Activated CD4-positive, alpha-beta T cell treated with anti-CD3 and anti-CD28 coated beads, Interleukin-2, Interleukin-6, amounts not matched to agents 100 ng/mL and 50 ng/mL, durations not matched to agents 16 hours and 8 hours (primary cell): ENCODE measurements at regions not wholly inside any gene's neighbourhood (a gene's known extent, or its start where the extent isn't known, plus 50 kb on each side); places are given as distances from the start of the nearest gene placed in this dataset.
"Not testable (repeated sequence)": the region's sequence is repeated elsewhere in the genome, so short reads cannot be mapped to it uniquely, and the experiment has no call there.

Experiments
- DNase-seq: peaks from one replicate; pipeline ENCODE4 v3.0.0-alpha.2; 2020

GRCh38 chr18:56487801-56488200, 150.6 kb downstream of the TXNL1 start:
- DNase-seq, result no peak

- no peak for DNase-seq
Observed at GRCh38 chr18:56483386-56483785, 155.0 kb downstream of the TXNL1 start.

GRCh38 chr18:56482813-56483212, 155.6 kb downstream of the TXNL1 start:
- not testable (repeated sequence) for DNase-seq

GRCh38 chr18:56481751-56482150, 156.6 kb downstream of the TXNL1 start:
- DNase-seq, result no peak

GRCh38 chr18:56479841-56480240, 158.6 kb downstream of the TXNL1 start:
- DNase-seq, result no peak

- no peak for DNase-seq
Observed at GRCh38 chr18:56475250-56475649, 163.1 kb downstream of the TXNL1 start.

GRCh38 chr18:56473400-56474024, 164.9 kb downstream of the TXNL1 start:
- DNase-seq, result no peak

GRCh38 chr18:56470406-56471351, 167.7 kb downstream of the TXNL1 start:
- DNase-seq, result no peak

- no peak for DNase-seq
Observed at GRCh38 chr18:56469582-56469981, 168.8 kb downstream of the TXNL1 start.

- no peak for DNase-seq
Observed at GRCh38 chr18:56468396-56468795, 170.0 kb downstream of the TXNL1 start.

- no peak for DNase-seq
Observed at GRCh38 chr18:56462276-56462675, 176.1 kb downstream of the TXNL1 start.

- no peak for DNase-seq
Observed at GRCh38 chr18:56461151-56461550, 177.2 kb downstream of the TXNL1 start.

GRCh38 chr18:56460581-56460980, 177.8 kb downstream of the TXNL1 start:
- no peak for DNase-seq

GRCh38 chr18:56458770-56459712, 179.4 kb downstream of the TXNL1 start:
- no peak for DNase-seq

GRCh38 chr18:56455874-56456273, 182.5 kb downstream of the TXNL1 start:
- DNase-seq, result no peak

GRCh38 chr18:56455141-56455540, 183.3 kb downstream of the TXNL1 start:
- no peak for DNase-seq

- no peak for DNase-seq
Observed at GRCh38 chr18:56453631-56454030, 184.8 kb downstream of the TXNL1 start.

GRCh38 chr18:56451188-56451587, 187.2 kb downstream of the TXNL1 start:
- DNase-seq, result no peak

GRCh38 chr18:56448751-56449150, 189.6 kb downstream of the TXNL1 start:
- DNase-seq, result no peak

GRCh38 chr18:56445422-56445821, 193.0 kb downstream of the TXNL1 start:
- DNase-seq, result no peak

- DNase-seq, result no peak
Observed at GRCh38 chr18:56444201-56444600, 194.2 kb downstream of the TXNL1 start.

- no peak for DNase-seq
Observed at GRCh38 chr18:56443166-56443907, 195.1 kb downstream of the TXNL1 start.
